Effector memory CD8-positive, alpha-beta T cell (primary cell): ENCODE measurements at regions not wholly inside any gene's neighbourhood (a gene's known extent, or its start where the extent isn't known, plus 50 kb on each side); places are given as distances from the start of the nearest gene placed in this dataset.

Experiments used
- ATAC-seq: fragments of 150-1000 bp; cut with Tn5 transposase; replicated peaks from 2 replicates; pipeline ENCODE4 v1.10.0; 2021; ENCODE audit warnings: mild to moderate bottlenecking, moderate library complexity
- DNase-seq, 3 experiments: peaks; one replicate each; pipeline ENCODE4 v3.0.0; 2021
- H3K27ac Mint-ChIP-seq, 2 donors: one replicate each; pipeline ENCODE4 v1.8.0; 2022; ENCODE audit warnings: mild to moderate bottlenecking in 2 of 2, mixed read lengths in 2 of 2, moderate library complexity in 2 of 2
- H3K27me3 Mint-ChIP-seq, 2 donors: one replicate each; pipeline ENCODE4 v1.8.0; 2022; ENCODE audit warnings: mixed read lengths in 2 of 2
- H3K36me3 Mint-ChIP-seq: one replicate; pipeline ENCODE4 v1.8.0; 2022; ENCODE audit warnings: mild to moderate bottlenecking, moderate library complexity, mixed read lengths; ENCODE audit not compliant: insufficient read depth
- H3K4me1 Mint-ChIP-seq, 2 donors: one replicate each; pipeline ENCODE4 v1.8.0; 2022; ENCODE audit warnings: low read depth in 2 of 2, mixed read lengths in 2 of 2
- H3K4me3 Mint-ChIP-seq, 2 donors: one replicate each; pipeline ENCODE4 v1.8.0; 2022; ENCODE audit warnings: mild to moderate bottlenecking in 2 of 2, mixed read lengths in 2 of 2, moderate library complexity in 2 of 2
- H3K9me3 Mint-ChIP-seq, 2 donors: one replicate each; pipeline ENCODE4 v1.8.0; 2022; ENCODE audit warnings: mixed read lengths in 2 of 2

DNA sequence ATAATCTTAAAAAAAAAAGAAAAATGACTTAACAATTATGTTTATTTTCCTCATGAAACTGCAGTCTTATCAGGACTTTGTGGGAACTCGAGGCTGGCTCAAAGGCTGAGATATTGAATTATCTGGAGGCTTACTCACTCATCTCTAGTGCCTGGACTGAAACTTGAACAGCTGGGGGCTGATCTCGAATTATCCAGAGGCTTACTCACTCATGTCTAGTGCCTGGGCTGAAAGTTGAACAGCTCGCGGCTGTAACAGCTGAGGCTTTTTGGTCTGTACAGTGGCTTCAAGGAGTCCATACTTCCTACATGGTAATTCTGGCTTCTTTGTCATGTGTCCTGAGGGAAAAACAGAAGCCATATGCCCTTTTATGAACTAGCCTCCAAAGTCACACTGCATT, 371.9 kb downstream of the CETN3 start:
- H3K4me1 Mint-ChIP-seq: no peaks in the 10 kb centered on the region
- no peak overlapping the region for H3K27ac Mint-ChIP-seq
- no peak for ATAC-seq
- peaks cover 11 to 16% of the 10 kb centered on the region in 2 donors for H3K9me3 Mint-ChIP-seq
- H3K36me3 Mint-ChIP-seq: no peaks in the 10 kb centered on the region
- DNase-seq: no peak
- no peaks in the 10 kb centered on the region for H3K27me3 Mint-ChIP-seq
- H3K4me3 Mint-ChIP-seq: no peak overlapping the region

DNA sequence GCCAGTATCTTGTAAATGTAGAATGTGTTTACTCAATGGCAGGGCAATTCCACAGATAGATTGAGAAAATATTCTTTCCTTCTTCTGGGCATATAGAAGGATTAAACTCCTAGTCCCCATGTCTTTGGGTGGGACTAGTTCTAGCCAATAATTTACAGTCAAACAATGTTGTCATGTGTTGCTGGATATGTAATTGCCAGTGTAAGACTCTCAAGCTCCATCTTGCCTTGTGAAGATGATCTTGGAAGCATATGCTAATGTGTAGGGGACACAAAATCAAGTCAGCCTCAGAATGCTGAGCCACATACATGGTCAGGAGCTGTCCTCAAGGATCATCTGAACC, 386.9 kb downstream of the CETN3 start:
- no peaks in the 10 kb centered on the region for H3K4me1 Mint-ChIP-seq
- ATAC-seq (no peak), DNase-seq (no peak)
- H3K36me3 Mint-ChIP-seq: no peaks in the 10 kb centered on the region
- H3K27me3 Mint-ChIP-seq: no peaks in the 10 kb centered on the region
- peaks cover 0 to 6% of the 10 kb centered on the region in 2 donors for H3K9me3 Mint-ChIP-seq
- H3K4me3 Mint-ChIP-seq: no peak overlapping the region
- no peak overlapping the region for H3K27ac Mint-ChIP-seq

DNA sequence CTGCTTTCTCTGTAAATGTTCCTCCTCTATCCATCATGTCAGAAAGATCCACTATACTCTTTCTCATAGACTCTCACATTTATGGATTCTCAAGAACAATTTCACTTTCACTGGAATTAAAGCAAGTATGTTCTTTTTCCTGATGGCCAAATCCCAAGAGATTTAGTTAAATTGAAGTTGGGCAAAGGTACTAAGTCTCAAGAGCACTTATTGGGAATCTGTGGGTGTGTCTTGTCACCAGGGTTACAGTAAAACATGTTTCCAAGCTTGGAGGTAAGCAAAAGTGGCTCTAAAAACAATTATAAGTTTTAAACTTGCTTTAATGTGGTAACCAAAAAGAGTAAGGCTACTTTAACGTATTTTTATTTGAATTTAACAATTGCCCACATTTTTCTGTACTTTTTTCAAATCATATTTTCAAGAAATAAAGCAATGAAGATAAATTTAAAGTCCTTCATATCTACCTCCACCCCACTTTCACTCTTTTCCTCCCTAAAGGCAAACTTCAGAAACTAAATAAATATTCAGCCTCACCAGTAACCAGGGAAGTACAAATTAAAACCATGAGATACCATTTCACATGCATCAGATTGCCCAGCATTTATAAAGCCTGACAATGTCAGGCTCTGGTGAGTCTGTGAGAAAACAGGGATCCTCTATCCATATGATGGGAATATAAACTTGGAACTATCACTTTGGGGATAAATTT, 387.4 kb downstream of the CETN3 start:
- Mint-ChIP-seq H3K36me3 (no peaks in the 10 kb centered on the region), H3K9me3 (peaks cover 0 to 8% of the 10 kb centered on the region in 2 donors), H3K27me3 (no peaks in the 10 kb centered on the region), H3K27ac (no peak overlapping the region), H3K4me3 (no peak overlapping the region), H3K4me1 (no peaks in the 10 kb centered on the region)
- DNase-seq: no peak
- no peak for ATAC-seq

DNA sequence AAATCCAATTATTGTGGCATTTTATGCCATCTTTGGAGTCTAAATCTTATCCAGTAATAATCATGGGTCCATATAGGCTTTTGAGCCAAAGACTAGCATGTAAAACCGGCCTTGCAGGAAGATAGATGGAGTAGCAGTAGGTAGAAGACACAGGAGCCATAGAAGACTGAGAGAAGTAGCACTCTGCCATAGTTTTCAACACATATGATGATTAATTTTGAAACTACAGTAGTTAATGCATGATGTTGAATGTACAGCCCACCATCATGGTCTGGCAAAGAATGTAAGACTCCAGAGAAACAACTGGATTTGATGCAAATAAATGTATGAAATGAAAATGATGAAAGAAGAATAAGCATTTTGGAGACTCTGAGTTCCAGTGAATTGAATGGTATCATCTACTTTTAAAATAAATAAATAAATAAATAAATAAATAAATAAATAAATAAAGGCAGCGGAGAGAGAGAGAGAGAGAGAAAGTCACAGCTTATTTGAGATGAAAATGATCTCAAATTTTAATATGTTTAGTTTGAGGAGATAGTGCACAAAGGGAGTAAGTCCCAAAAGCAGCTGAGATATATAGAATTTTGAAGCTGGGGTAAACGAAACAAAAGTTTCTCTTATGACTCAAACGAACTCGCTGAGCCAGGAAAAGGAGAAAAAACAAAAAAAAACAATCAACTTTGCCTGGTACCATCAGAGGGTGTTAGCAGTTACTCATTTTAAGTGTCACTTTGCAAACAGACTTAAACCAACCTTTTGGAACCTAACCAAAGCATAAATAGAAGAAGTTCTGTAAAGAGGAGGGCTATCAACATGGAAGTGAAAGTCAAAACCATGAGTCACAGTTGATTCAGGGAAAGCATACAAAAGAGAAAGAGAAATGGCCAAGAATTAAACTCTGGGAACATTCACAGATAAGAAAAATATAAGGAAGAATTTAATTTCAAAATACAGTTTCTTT, 388.7 kb downstream of the CETN3 start:
- DNase-seq (no peak), ATAC-seq (no peak)
- Mint-ChIP-seq H3K9me3 (peaks cover 4 to 15% of the 10 kb centered on the region in 2 donors), H3K36me3 (no peaks in the 10 kb centered on the region), H3K27me3 (no peaks in the 10 kb centered on the region), H3K4me1 (no peaks in the 10 kb centered on the region), H3K4me3 (no peak overlapping the region), H3K27ac (no peak overlapping the region)

DNA sequence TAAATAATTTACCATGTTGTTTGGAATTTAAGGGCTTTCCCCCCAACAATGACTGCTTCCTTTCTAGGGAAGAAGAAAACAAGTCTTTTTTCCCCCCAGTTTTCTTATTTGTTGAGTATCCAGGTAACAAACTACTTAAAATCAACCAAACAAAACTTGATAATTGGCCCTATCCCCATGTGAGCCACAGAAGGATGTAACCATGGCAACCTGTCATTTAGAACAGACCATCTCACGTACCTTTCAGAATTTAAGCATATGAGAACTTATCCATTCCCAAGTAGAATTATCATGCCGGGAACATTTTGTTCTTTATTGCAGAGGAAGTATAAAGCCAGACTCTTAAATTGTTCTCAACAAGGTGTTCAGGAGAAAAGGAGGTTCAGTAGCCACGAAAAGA, 392.3 kb downstream of the CETN3 start:
- peaks cover 6 to 23% of the 10 kb centered on the region in 2 donors for H3K9me3 Mint-ChIP-seq
- no peaks in the 10 kb centered on the region for H3K36me3 Mint-ChIP-seq

DNA sequence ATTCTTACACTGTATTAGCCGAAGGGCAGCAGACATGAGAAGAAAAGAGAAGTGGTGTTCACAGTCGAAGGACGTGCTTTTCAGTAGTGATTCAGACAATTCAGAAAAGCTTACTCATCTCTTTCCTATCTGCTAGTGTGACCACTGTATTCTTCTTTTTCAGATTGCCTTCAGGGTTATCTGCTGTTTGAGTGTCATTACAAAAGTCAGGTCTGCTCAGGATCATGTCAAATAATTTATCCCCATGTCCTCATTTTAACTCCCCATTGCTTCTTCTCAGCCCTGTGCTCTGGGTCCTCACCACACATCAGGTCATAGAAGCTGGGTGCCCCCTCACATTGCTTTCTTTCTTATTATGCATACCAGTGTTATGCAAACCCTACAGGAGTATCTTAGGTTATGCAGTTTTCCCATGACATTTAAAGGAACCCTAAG, 394.0 kb downstream of the CETN3 start:
- no peaks in the 10 kb centered on the region for H3K4me1 Mint-ChIP-seq
- no peak overlapping the region for H3K27ac Mint-ChIP-seq
- H3K27me3 Mint-ChIP-seq: no peaks in the 10 kb centered on the region
- no peaks in the 10 kb centered on the region for H3K36me3 Mint-ChIP-seq
- no peak overlapping the region for H3K4me3 Mint-ChIP-seq
- ATAC-seq: no peak
- no peak for DNase-seq
- peaks cover 6 to 23% of the 10 kb centered on the region in 2 donors for H3K9me3 Mint-ChIP-seq

More for the DNA sequence above, 392.3 kb downstream of the CETN3 start:
- no peaks in the 10 kb centered on the region for H3K4me1 Mint-ChIP-seq
- no peak overlapping the region for H3K4me3 Mint-ChIP-seq
- no peaks in the 10 kb centered on the region for H3K27me3 Mint-ChIP-seq
- H3K27ac Mint-ChIP-seq: no peak overlapping the region
- DNase-seq (no peak), ATAC-seq (no peak)

DNA sequence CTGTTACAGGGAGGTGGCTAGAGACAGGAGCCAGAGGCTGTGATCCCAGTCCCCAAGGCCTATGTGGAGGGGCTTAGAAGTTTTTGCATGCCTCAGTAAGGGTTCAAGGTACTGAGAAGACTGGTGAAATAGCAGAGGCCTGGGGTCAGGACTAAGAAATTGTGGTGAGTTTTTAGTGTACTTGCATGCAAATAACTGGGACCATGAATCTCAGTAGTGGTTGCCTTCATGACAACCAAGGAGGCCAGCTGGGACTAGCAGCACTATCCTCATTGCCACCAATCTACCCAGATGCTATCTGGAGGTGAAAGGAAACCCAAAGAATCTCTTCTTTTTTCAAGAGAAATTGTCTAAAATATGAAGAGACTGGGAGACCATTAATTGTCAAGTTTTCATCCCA, 395.1 kb downstream of the CETN3 start:
- no peak for ATAC-seq
- Mint-ChIP-seq H3K27ac (no peak overlapping the region), H3K9me3 (peaks cover 8 to 17% of the 10 kb centered on the region in 2 donors), H3K4me1 (no peaks in the 10 kb centered on the region), H3K4me3 (no peak overlapping the region), H3K27me3 (no peaks in the 10 kb centered on the region), H3K36me3 (peaks cover 3% of the 10 kb centered on the region)
- no peak for DNase-seq

DNA sequence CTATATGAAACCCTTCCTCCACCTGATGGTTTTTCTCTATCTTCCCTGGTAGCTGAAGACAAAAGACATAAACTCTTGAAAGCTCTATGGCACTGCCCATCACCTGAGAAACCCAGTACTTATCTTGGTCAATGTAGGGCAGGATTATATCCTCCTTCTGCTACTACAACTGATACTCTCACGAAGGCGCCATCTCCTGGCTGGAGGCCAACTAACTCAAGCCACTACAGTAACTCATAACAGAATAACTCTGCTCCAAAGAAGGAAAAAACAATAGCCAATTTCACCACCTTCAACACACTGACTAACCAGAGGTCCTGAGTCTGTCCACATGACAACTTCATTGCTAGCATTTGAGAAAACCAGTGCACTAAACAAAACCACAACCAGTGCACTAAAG, 409.2 kb downstream of the CETN3 start:
- Mint-ChIP-seq H3K9me3 (peaks cover 4 to 8% of the 10 kb centered on the region in 2 donors), H3K27me3 (no peaks in the 10 kb centered on the region), H3K27ac (no peak overlapping the region), H3K4me1 (no peaks in the 10 kb centered on the region), H3K4me3 (no peak overlapping the region), H3K36me3 (no peaks in the 10 kb centered on the region)
- no peak for DNase-seq
- no peak for ATAC-seq

DNA sequence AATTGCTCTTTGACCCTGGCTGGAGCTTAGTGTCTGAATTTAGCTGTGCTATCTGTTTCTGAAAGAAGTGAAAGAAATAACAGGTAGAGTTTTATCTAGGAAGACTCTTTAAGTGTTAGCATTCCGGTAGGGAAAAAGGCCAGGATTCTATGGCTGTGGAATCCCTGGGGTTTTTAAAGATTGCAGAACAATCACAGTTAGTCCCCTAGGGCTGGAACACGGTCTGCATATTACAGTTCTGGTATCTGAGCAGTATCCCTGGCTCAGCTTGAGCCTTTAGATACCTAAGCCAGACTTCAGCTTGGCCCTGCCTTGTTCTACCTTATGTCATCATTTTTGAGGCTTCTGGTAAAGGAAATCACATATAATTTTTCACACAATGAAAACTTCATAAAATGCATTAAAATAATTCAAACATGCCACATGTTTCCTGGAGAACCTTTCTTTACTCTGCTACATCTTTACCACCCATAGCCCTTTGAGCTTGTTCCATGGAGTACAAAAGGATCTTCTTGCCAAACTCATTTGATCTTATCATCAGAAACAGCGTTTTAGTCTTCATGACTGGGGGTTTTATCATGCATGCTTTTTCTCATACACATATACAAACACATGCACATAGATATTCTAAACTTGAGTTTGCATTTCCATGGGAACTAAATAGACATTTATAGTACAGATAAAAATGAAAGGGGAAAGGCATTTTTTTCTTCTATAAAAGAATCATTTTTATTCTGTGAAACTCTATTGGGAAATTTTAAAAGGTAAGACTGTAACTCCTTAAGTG, 410.8 kb downstream of the CETN3 start:
- Mint-ChIP-seq H3K27me3 (no peaks in the 10 kb centered on the region), H3K9me3 (peaks cover 0 to 6% of the 10 kb centered on the region in 2 donors), H3K4me3 (no peak overlapping the region), H3K4me1 (no peaks in the 10 kb centered on the region), H3K36me3 (no peaks in the 10 kb centered on the region), H3K27ac (no peak overlapping the region)
- no peak for ATAC-seq
- DNase-seq: no peak

DNA sequence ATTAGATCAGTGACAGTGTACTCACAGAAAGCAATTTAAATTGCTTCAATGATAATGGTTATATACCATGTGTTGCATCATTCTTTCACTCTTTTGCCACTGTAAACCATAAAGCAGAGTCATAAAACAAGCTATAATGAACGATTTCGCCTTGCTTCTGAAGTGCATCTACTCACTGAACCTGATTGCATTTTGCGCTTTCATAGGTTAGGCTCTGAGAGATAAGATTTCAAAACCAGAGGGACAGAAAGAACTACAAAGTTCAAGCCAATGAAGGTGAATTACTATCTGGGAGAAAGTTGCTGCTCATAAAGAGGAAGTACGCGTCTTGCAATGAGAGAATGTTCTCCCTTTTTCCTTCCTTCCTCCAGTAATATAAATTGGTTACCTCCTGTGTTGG, 412.7 kb downstream of the CETN3 start:
- H3K36me3 Mint-ChIP-seq: no peaks in the 10 kb centered on the region
- peaks cover 8% of the 10 kb centered on the region in 2 donors for H3K9me3 Mint-ChIP-seq
- no peak overlapping the region for H3K27ac Mint-ChIP-seq
- H3K4me1 Mint-ChIP-seq: no peaks in the 10 kb centered on the region
- no peak for DNase-seq
- H3K27me3 Mint-ChIP-seq: no peaks in the 10 kb centered on the region
- no peak overlapping the region for H3K4me3 Mint-ChIP-seq
- no peak for ATAC-seq

DNA sequence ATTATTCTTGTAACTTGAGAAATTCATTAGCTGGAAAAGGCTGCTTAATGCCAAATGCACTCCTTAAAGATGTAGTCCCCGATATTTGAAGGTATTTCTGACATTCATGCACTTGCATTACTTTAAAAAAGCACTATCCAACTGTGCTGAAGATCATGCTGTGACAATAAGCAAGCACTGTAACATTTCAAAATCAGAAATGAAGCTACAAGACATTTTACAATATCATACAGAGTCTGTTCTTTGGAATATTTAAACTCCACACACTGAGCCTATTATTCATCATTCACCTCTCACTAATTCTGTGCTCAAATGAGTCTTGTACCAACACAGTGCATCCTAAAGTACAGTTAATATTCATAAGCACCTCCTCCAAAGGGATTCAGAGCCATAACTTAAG, 413.2 kb downstream of the CETN3 start:
- H3K9me3 Mint-ChIP-seq: peaks cover 8% of the 10 kb centered on the region in 2 donors
- H3K4me1 Mint-ChIP-seq: no peaks in the 10 kb centered on the region
- H3K4me3 Mint-ChIP-seq: no peak overlapping the region
- ATAC-seq: no peak
- no peak for DNase-seq
- no peak overlapping the region for H3K27ac Mint-ChIP-seq
- H3K27me3 Mint-ChIP-seq: no peaks in the 10 kb centered on the region
- H3K36me3 Mint-ChIP-seq: no peaks in the 10 kb centered on the region

DNA sequence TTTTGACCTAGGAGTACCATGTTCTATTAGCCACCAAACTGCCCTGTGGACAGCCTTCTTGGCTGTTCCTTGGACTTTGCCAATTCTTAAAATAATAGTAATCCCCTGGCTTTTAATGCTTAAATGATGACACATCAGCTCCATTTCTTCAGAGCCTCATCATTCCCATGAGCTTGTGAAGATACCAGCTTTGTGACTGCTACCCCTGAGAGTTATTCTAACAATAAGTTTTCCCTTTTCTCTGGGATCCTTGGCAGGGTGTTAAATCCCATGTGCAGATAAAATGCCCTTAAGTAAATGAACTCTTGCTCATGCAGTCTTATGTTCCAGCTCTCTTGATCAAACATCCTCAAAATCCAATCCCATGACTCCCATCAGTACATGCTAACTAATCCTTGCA, 415.3 kb downstream of the CETN3 start:
- ATAC-seq (no peak), DNase-seq (no peak)
- H3K27me3 Mint-ChIP-seq: no peaks in the 10 kb centered on the region
- no peaks in the 10 kb centered on the region for H3K4me1 Mint-ChIP-seq
- H3K4me3 Mint-ChIP-seq: no peak overlapping the region
- H3K36me3 Mint-ChIP-seq: no peaks in the 10 kb centered on the region
- no peak overlapping the region for H3K27ac Mint-ChIP-seq
- H3K9me3 Mint-ChIP-seq: peaks cover 10 to 15% of the 10 kb centered on the region in 2 donors

DNA sequence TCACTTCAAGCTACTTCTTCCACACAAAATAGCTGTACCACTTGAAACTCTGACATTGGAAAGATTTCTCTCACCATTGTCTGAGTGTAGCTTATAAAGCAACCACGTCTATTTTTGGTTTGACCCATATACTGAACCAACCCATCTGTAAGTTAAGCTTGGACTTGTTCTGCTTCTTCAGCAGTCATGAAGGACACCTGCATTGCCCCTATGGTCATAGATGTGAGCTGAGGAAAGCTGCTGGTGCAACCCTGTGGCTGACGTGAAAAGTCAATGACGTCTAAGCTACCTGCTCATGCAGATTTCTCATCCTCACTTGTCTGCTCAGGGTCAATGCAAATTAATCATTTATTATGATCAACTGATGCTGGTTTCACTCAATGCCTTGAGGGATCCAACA, 417.4 kb downstream of the CETN3 start:
- no peak overlapping the region for H3K27ac Mint-ChIP-seq
- no peaks in the 10 kb centered on the region for H3K4me1 Mint-ChIP-seq
- ATAC-seq (no peak), DNase-seq (no peak)
- H3K36me3 Mint-ChIP-seq: no peaks in the 10 kb centered on the region
- H3K4me3 Mint-ChIP-seq: no peak overlapping the region
- H3K9me3 Mint-ChIP-seq: peaks cover 10 to 23% of the 10 kb centered on the region in 2 donors
- no peaks in the 10 kb centered on the region for H3K27me3 Mint-ChIP-seq
